ENCODE measurements at regions not wholly inside any gene's neighbourhood (a gene's known extent, or its start where the extent isn't known, plus 50 kb on each side); places are given as distances from the start of the nearest gene placed in this dataset.
"Not testable (repeated sequence)": the region's sequence is repeated elsewhere in the genome, so short reads cannot be mapped to it uniquely, and the experiment has no call there.

GRCh38 chr6:122129313-122130025 is 270.0 kb upstream of the HSF2 start:
- DNase-seq: no peak

GRCh38 chr6:122130026-122130348 is 269.5 kb upstream of the HSF2 start:
- no peak for DNase-seq

DNA sequence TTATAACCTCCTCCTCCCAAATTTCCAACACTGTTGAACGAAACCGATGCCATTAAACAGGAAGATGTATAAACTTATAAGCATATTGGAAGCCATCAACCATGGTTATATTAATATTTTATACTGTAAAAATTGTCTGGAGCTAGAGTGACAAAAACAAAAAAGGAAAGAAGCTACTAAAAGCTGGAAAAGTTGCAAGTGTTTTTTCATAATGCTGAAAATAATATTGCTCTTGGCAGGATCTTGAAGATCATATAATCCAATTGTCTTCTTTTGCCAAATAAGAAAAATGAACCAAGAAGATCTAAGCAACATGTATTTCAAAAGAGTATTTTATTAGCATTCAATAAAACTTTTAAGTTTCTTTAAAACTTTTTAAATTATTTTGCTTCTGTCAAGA is 268.9 kb upstream of the HSF2 start:
- DNase-seq: no peak

DNA sequence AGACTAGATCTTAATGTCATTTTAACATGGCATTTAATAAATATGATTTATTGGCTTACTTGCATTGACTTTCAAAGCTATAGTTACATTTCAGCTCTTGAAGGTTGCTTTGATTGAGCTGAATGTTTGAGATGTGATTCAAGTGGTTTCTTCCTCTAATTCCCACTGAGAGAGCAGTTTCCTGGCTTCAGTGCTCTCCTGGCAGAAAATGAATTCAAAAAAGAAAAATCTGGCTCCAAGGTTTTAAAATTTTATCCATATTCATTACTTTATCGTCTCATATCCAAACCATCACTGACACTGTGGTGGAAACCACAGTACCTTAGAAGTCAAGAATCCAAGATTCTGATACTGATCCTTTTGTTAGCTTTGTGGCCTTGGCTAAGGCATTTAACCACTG is 263.1 kb upstream of the HSF2 start:
- DNase-seq: no peak

DNA sequence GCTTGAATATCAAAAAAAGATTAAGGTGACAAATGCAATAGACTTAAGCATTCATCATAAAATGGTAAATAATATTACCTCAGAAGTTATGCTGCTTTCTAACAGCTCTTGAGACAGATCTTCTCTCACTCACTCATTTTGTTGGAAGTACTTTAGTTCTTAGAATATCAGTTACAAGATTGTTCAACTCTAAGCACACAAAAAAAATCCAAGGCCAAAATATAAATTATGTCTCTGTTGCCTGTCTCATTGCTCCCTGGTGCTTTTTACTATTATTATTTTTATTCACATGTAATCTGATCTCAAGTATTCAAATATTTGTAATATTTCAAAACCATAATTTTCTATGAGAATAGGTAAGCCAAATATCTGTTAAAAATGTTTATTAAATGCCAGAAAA is 259.4 kb upstream of the HSF2 start:
- DNase-seq: no peak

DNA sequence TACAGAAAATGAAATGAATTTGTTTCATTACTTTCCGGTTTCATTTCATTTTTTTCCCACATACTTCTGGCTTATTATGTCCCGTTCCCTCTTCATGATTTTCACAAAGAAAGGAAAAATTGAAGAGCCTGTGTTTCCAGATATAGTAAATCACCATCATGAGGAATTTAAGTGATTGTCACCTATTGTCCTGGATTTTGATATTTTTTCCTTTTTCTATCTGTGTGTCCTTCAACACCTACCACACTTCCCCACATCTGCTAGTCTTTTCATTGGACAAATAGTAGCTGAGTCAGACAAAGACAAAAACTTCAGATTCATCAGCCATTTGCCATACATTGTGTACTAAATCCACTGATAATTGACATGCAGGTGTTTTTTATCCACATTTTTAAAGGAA is 258.2 kb upstream of the HSF2 start:
- DNase-seq: no peak

DNA sequence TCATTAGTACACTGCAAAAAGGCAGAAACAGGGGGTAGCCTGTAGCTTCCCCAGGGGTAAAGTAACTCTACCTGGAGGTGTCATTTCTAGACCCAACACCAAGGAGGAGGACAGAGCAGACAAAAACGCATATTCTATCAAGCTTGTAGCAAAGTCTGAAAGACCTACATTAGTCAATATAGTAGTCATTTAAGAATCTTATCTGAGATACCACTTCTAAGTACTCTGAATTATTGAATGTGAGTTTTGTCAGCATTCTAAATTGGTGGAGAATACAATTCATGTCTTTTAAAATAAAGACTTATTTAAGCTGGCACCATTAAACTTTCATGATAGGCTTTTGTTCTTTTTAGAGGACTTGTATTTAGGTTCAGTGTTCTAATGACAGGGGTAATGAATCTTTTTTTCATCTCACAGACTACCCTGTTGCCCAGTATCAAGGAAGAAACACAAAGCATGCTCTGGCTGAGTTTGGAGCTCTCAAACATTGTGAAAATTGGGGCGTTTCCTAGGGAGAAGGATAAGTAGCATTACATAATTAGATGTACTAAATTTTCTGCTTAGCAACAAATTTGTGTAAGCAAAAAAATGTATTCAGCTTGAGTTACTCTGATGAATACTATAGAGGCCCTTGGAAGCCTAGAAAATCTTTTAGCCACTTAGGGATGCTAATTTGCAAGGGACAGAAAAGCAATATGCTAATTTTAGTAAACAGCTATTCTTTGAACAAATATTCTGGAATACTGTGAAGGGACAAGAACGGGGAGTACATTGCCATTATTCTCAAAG is 255.4 kb upstream of the HSF2 start:
- no peak for DNase-seq

- DNase-seq: no peak
Observed at GRCh38 chr6:122145246-122145645, 254.2 kb upstream of the HSF2 start.

DNA sequence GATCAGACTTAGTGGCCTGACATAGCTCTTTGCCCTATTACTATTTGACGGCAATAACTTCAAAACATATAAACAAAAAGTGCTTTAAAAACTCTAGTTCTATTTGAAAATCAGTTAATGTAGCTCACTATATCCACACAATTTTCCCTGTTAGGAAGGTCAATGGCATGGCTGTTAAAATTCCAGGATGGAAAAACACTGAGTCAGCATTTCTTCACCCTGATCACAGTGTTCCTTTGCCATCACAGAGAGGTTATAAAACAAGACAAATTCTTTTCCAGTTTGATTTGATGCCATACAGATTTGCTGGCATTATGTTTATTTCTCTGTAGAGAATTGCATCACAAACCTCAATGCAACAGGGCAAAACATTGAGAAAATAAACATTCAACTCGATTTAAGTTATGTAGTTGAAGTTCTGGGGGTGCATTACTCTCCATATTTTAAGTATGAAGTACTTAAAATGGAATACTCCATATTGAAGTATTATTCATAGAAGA is 253.7 kb upstream of the HSF2 start:
- DNase-seq: no peak

GRCh38 chr6:122147291-122147690 is 252.2 kb upstream of the HSF2 start:
- DNase-seq: no peak

DNA sequence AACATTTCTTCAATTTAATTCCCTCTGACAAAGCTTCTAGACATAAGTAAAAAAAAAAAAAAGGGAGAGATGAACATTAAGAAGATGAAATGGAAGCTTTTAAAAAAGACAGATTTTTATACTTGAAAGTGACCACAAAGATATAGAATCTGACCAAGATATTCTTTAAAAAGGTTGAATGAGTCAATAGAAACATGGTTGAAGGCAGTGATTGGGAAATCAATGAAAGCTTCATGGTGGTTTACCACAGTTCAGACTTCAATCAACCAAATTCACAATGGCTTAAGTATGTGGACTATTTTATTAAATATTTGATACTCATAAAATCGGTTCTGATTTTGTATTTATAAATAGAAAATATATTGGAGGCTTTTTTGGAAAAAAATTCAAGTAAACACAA is 248.4 kb upstream of the HSF2 start:
- DNase-seq: no peak

GRCh38 chr6:122151763-122152162 is 247.7 kb upstream of the HSF2 start:
- DNase-seq: no peak

DNA sequence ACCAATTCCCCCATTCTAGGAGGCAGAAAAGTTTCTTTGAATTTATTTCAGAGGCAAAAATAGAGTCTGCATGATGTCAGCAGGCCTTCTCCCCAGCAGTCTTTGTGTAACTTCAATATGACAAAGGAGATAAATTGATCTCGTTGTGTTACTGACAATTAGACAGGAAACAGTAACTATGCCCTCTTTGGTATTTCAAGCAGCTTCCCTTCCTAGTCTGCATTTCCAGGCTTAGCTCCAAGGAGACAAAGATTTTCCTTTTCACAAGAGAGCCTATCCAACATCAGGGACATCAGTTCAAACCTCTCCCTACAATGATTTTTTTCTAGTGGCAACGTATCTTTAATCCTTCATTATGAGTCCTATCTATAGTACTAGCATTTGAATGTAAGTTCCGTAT is 245.9 kb upstream of the HSF2 start:
- no peak for DNase-seq

DNA sequence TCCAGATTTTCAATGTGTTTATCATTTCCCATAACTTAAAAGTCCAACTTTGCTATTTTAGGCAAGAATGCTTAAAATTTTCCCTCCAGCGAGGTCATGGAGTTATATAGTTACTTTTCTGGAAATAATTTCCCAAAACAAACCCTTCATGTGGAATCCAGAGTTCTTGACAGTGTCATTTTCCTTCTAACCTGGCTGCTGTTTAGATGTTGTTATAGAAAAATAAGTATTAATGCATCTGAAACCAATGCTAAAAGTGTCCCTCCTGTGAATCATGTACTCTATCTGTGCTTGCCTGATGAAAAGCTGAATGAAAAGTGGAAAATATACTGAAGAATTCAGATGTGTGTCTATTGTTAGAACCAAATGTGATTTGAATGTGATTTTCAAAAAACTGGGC is 245.3 kb upstream of the HSF2 start:
- DNase-seq: no peak

- no peak for DNase-seq
Observed at GRCh38 chr6:122154912-122155575, 244.4 kb upstream of the HSF2 start.

DNA sequence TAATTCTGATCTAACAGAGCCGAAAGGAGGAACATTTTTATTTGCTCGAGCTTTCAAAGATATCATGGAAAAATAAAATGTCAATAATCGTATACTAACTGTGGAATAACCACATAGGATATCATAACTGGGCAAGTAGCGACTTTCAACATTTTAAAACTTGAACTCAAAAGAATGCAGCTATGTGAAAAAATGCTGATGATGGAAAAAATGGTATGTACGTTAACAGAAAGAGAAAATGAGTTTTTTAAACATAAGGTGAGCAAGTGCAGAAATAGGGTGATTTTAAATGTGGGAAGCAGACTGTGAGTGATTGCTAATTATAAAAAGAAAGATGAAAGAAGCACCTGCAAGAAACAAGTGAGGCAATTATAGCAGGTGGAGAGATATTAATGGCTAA is 238.3 kb upstream of the HSF2 start:
- DNase-seq: no peak

- DNase-seq: no peak
Observed at GRCh38 chr6:122165014-122165413, 234.4 kb upstream of the HSF2 start.

DNA sequence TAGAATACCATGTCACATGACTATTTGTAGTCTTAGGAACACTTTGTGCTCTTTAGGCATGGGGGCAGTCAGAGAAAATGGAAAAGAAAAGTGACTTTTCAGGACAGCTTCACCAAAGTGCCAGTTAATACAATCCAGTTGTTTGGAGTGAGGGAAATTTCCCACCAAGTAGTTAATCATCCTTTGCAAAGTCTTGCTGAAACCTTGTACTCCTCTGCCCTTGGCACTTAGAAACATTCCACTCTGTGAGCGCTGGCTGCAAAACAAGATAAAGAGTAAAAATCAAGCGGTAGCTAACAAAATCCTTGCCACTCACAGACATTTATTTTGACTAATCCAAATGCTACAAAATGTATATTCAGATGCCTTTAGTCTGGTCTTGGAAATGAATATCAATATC is 229.2 kb upstream of the HSF2 start:
- DNase-seq: no peak

DNA sequence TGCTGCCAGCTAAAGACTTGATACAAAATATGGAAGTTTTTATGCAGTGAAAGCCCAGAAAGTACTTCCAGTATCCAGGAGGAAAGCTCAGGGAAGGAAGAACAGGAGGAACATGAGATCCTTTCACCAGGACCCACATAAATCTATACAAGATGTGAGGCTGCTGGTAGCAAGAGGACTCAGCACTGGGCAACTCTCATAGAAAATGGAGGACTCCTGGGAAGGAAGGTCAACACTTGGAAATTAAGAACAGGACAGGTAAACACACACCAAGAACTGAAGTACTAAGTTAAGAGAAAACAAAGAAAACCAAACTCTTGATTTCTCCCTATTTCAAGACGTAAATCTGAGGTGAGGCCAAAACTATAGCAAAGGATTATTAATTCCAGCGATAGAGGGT is 220.5 kb upstream of the HSF2 start:
- DNase-seq: no peak

GRCh38 chr6:122180132-122180531 is 219.3 kb upstream of the HSF2 start:
- DNase-seq: no peak

DNA sequence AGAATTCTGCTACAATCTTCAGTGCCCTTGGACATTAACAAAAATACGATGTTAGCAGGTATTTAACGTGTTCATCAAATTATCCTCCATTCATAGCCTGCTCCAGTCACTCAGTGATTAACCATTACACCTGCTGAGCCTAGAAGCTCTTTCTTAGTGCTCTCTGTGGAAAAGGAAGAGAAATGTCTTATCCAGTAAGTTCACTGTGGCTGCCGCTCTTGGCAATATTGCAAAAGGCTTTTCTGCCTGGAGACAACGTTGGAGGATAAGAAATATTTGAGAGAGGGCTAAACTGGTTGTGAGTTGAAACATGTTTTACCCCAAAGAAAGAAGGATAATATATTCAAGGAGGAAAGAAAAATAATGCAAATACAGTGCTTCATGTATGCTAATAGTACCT is 217.4 kb upstream of the HSF2 start:
- DNase-seq: no peak

GRCh38 chr6:122184401-122184827 is 215.0 kb upstream of the HSF2 start:
- no peak for DNase-seq

DNA sequence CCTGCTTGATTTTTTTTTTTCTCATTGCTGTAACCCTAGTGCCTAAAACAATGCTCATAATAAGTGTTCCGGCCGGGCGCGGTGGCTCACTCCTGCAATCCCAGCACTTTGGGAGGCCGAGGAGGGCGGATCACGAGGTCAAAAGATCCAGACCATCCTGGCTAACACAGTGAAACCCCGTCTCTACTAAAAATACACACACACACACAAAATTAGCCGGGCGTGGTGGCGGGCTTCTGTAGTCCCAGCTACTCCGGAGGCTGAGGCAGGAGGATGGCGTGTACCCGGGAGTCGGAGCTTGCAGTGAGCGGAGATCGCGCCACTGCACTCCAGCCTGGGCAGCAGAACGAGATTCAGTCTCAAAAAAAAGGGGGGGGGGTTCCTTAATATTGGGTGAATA is 214.0 kb upstream of the HSF2 start:
- not testable (repeated sequence) for DNase-seq

DNA sequence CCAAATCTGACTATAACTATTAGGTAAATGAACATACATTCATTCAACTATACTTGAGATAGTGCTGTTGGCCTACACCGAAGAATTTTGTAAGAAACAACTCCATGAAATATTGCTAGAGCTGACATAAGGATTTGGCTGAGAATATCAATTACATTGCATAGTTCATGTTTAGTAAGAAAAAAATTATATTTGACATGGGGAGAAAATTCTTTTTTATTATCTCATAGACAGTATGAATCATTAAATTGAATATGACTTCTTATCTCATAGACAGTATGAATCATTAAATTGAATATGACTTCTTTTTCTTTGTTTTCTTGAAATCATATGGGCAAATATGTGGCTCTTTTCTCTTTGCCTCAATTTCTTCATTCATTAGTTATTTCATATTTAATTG is 212.3 kb upstream of the HSF2 start:
- no peak for DNase-seq

Data from occipital lobe (tissue), 1 donor.